OCI-LY1 (cell line): ENCODE measurements at regions not wholly inside any gene's neighbourhood (a gene's known extent, or its start where the extent isn't known, plus 50 kb on each side); places are given as distances from the start of the nearest gene placed in this dataset.

Source experiments
- H2AFZ ChIP-seq: fragments of 200-600 bp; sonication (generic), shearing (Covaris generic); 2 replicates; pipeline ENCODE4 v1.6.0; 2014; ENCODE audit warnings: antibody characterized with exemption, mild to moderate bottlenecking, low read length
- H3F3A ChIP-seq: fragments of 200-600 bp; sonication (generic), shearing (Covaris generic); 2 replicates; pipeline ENCODE4 v1.6.0; 2014; ENCODE audit warnings: mild to moderate bottlenecking, antibody characterized with exemption, low read length, moderate library complexity; ENCODE audit not compliant: insufficient read depth
- H3K27ac ChIP-seq: fragments of 200-600 bp; sonication (generic); 2 replicates; pipeline ENCODE4 v1.5.1; 2014; ENCODE audit warnings: low read length, mixed run types, mild to moderate bottlenecking, low read depth; ENCODE audit not compliant: poor library complexity, severe bottlenecking
- H3K27me3 ChIP-seq: fragments of 200-600 bp; sonication (generic); 2 replicates; pipeline ENCODE4 v1.6.0; 2014; ENCODE audit warnings: antibody characterized with exemption, mild to moderate bottlenecking, low read length, moderate library complexity; ENCODE audit not compliant: insufficient read depth
- H3K36me3 ChIP-seq: fragments of 200-600 bp; sonication (generic); 2 replicates; pipeline ENCODE4 v1.6.1; 2014; ENCODE audit warnings: mild to moderate bottlenecking, antibody characterized with exemption, low read length, moderate library complexity, mixed read lengths; ENCODE audit not compliant: insufficient read depth
- H3K4me1 ChIP-seq: fragments of 200-600 bp; sonication (generic); 2 replicates; pipeline ENCODE4 v1.5.1; 2014; ENCODE audit warnings: mild to moderate bottlenecking, low read length, moderate library complexity; ENCODE audit not compliant: insufficient read depth, severe bottlenecking
- H3K4me2 ChIP-seq: fragments of 200-600 bp; sonication (generic), shearing (Covaris generic); 2 replicates; pipeline ENCODE4 v1.6.1; 2014; ENCODE audit warnings: low read length
- H3K4me3 ChIP-seq: fragments of 200-600 bp; sonication (generic); 2 replicates; pipeline ENCODE4 v1.5.1; 2014; ENCODE audit warnings: low read length, low read depth, mild to moderate bottlenecking, mixed read lengths; ENCODE audit not compliant: poor library complexity, severe bottlenecking
- H3K79me2 ChIP-seq: fragments of 200-600 bp; shearing (Covaris generic); 2 replicates; pipeline ENCODE4 v1.6.1; 2016; ENCODE audit warnings: mixed run types, low read length, mixed read lengths; ENCODE audit not compliant: insufficient read depth
- H3K9ac ChIP-seq: fragments of 200-600 bp; sonication (generic), shearing (Covaris generic); 2 replicates; pipeline ENCODE4 v1.6.1; 2014; ENCODE audit warnings: mild to moderate bottlenecking, low read length, mixed read lengths
- H3K9me2 ChIP-seq: fragments of 200-600 bp; sonication (generic), shearing (Covaris generic); 2 replicates; pipeline ENCODE4 v1.6.1; 2014; ENCODE audit warnings: low read depth, mild to moderate bottlenecking, low read length, mixed read lengths
- H3K9me3 ChIP-seq: fragments of 200-600 bp; shearing (Covaris generic); 2 replicates; pipeline ENCODE4 v1.6.1; 2014; ENCODE audit warnings: low read length, mixed read lengths
- H4K20me1 ChIP-seq: fragments of 200-600 bp; sonication (generic), shearing (Covaris generic); 2 replicates; pipeline ENCODE4 v1.6.0; 2016; ENCODE audit warnings: mild to moderate bottlenecking, low read length; ENCODE audit not compliant: insufficient read depth
- CTCF ChIP-seq: fragments of 200-600 bp; sonication (generic), shearing (Covaris generic); IDR thresholded peaks from 2 replicates; pipeline ENCODE4 v1.5.1; 2017; ENCODE audit warnings: mild to moderate bottlenecking, antibody characterized with exemption, low read length, moderate library complexity, mixed read lengths
- EZH2 ChIP-seq: fragments of 200-600 bp; sonication (generic), shearing (Covaris generic); IDR thresholded peaks from 2 replicates; pipeline ENCODE4 v1.8.0; 2017; ENCODE audit warnings: borderline replicate concordance, mixed run types, mild to moderate bottlenecking, antibody characterized with exemption, low read length, moderate library complexity, mixed read lengths

- no peaks in the 10 kb centered on the region for H3K27me3 ChIP-seq
- no peak overlapping the region for H2AFZ ChIP-seq
- no peak overlapping the region for H3K4me3 ChIP-seq
- no peaks in the 10 kb centered on the region for H3K9me2 ChIP-seq
- H3K9me3 ChIP-seq: no peaks in the 10 kb centered on the region
- no peaks in the 10 kb centered on the region for H4K20me1 ChIP-seq
- H3K9ac ChIP-seq: no peak overlapping the region
- H3K4me1 ChIP-seq: no peaks in the 10 kb centered on the region
- H3K36me3 ChIP-seq: no peaks in the 10 kb centered on the region
- no peaks in the 10 kb centered on the region for H3K79me2 ChIP-seq
- no peaks in the 10 kb centered on the region for H3F3A ChIP-seq
- no peak overlapping the region for H3K27ac ChIP-seq
- TF ChIP-seq CTCF (no peak), EZH2 (no peak)
- no peak overlapping the region for H3K4me2 ChIP-seq
Observed at GRCh38 chr13:82905071-82905470, 977.2 kb downstream of the SLITRK1 start.

GRCh38 chr13:82900453-82900852, 981.8 kb downstream of the SLITRK1 start:
- no peak for TF ChIP-seq CTCF
- no peak overlapping the region for H2AFZ ChIP-seq
- H3F3A ChIP-seq: no peaks in the 10 kb centered on the region
- no peaks in the 10 kb centered on the region for H3K36me3 ChIP-seq
- no peaks in the 10 kb centered on the region for H4K20me1 ChIP-seq
- H3K4me1 ChIP-seq: no peaks in the 10 kb centered on the region
- no peaks in the 10 kb centered on the region for H3K79me2 ChIP-seq
- no peak overlapping the region for H3K9ac ChIP-seq
- no peak overlapping the region for H3K27ac ChIP-seq
- H3K9me3 ChIP-seq: no peaks in the 10 kb centered on the region
- no peak overlapping the region for H3K4me3 ChIP-seq
- no peaks in the 10 kb centered on the region for H3K27me3 ChIP-seq
- H3K9me2 ChIP-seq: no peaks in the 10 kb centered on the region
- H3K4me2 ChIP-seq: no peak overlapping the region

- Histone ChIP-seq H3K36me3 (no peaks in the 10 kb centered on the region), H3F3A (no peaks in the 10 kb centered on the region), H3K9me2 (no peaks in the 10 kb centered on the region), H3K4me2 (no peak overlapping the region), H3K27ac (no peak overlapping the region), H3K4me3 (no peak overlapping the region), H2AFZ (no peak overlapping the region), H3K79me2 (no peaks in the 10 kb centered on the region), H3K27me3 (no peaks in the 10 kb centered on the region), H3K9me3 (no peaks in the 10 kb centered on the region), H4K20me1 (no peaks in the 10 kb centered on the region), H3K4me1 (no peaks in the 10 kb centered on the region), H3K9ac (no peak overlapping the region)
- no peak for TF ChIP-seq EZH2
Observed at GRCh38 chr13:82898586-82898985, 983.7 kb downstream of the SLITRK1 start.

GRCh38 chr13:82879921-82880320, 1002.4 kb downstream of the SLITRK1 start:
- Histone ChIP-seq H3F3A (no peaks in the 10 kb centered on the region), H3K4me3 (no peak overlapping the region), H3K79me2 (no peaks in the 10 kb centered on the region), H3K4me2 (no peak overlapping the region), H3K9me2 (no peaks in the 10 kb centered on the region), H2AFZ (no peak overlapping the region), H3K27ac (no peak overlapping the region), H3K9me3 (no peaks in the 10 kb centered on the region), H4K20me1 (no peaks in the 10 kb centered on the region), H3K9ac (no peak overlapping the region), H3K4me1 (no peaks in the 10 kb centered on the region), H3K36me3 (no peaks in the 10 kb centered on the region), H3K27me3 (no peaks in the 10 kb centered on the region)
- TF ChIP-seq CTCF (no peak), EZH2 (no peak)
